ENCODE measurements at regions not wholly inside any gene's neighbourhood (a gene's known extent, or its start where the extent isn't known, plus 50 kb on each side); places are given as distances from the start of the nearest gene placed in this dataset.
"Not testable (repeated sequence)": the region's sequence is repeated elsewhere in the genome, so short reads cannot be mapped to it uniquely, and the experiment has no call there.

GRCh38 chr7:91398341-91398740 is 134.1 kb downstream of the FZD1 start:
- no peak overlapping the region for H3K4me3 ChIP-seq (ENCODE audit: insufficient read length, low read depth)
- H3K36me3 ChIP-seq (ENCODE audit: insufficient read depth, insufficient read length, low read length): no peaks in the 10 kb centered on the region
- peaks cover 5% of the 10 kb centered on the region; the same call in 1 of the 2 replicates for H3K9me3 ChIP-seq (ENCODE audit: insufficient read depth, low read length)
- H3K9ac ChIP-seq (ENCODE audit: insufficient read length, low read depth): no peak overlapping the region
- no peak for DNase-seq (ENCODE audit: low read depth, low spot score)
- H3K4me1 ChIP-seq (ENCODE audit: insufficient read depth, insufficient read length): no peaks in the 10 kb centered on the region
- TF ChIP-seq ZNF274 (IDR thresholded peaks at IDR 0.05; ENCODE audit: low read depth, low read length) (no peak), SUZ12 (IDR thresholded peaks at IDR 0.05; ENCODE audit: extremely low read depth, insufficient read depth, insufficient read length) (no peak), YY1 (IDR thresholded peaks at IDR 0.05; ENCODE audit: insufficient read depth, insufficient read length) (no peak)
- H3K27me3 ChIP-seq (ENCODE audit: insufficient read depth, insufficient read length): peaks cover 4% of the 10 kb centered on the region

- TF ChIP-seq SUZ12 (IDR thresholded peaks at IDR 0.05; ENCODE audit: extremely low read depth, insufficient read depth, insufficient read length) (no peak), ZNF274 (IDR thresholded peaks at IDR 0.05; ENCODE audit: low read depth, low read length) (no peak), YY1 (IDR thresholded peaks at IDR 0.05; ENCODE audit: insufficient read depth, insufficient read length) (no peak)
- no peak for DNase-seq (ENCODE audit: low read depth, low spot score)
These were observed 141.0 kb downstream of the FZD1 start for GRCh38 chr7:91405092-91405788.

GRCh38 chr7:91405873-91406272 is 141.6 kb downstream of the FZD1 start:
- not testable (repeated sequence) for H3K27me3 ChIP-seq (ENCODE audit: insufficient read depth, insufficient read length); H3K4me1 ChIP-seq (ENCODE audit: insufficient read depth, insufficient read length); DNase-seq (ENCODE audit: low read depth, low spot score); H3K4me3 ChIP-seq (ENCODE audit: insufficient read length, low read depth); H3K9ac ChIP-seq (ENCODE audit: insufficient read length, low read depth); H3K36me3 ChIP-seq (ENCODE audit: insufficient read depth, insufficient read length, low read length); H3K9me3 ChIP-seq (ENCODE audit: insufficient read depth, low read length)

More at GRCh38 chr7:91405092-91405788, 141.0 kb downstream of the FZD1 start:
- Histone ChIP-seq H3K36me3 (ENCODE audit: insufficient read depth, insufficient read length, low read length) (no peaks in the 10 kb centered on the region), H3K27me3 (ENCODE audit: insufficient read depth, insufficient read length) (no peaks in the 10 kb centered on the region), H3K4me1 (ENCODE audit: insufficient read depth, insufficient read length) (no peaks in the 10 kb centered on the region), H3K4me3 (ENCODE audit: insufficient read length, low read depth) (no peak overlapping the region), H3K9ac (ENCODE audit: insufficient read length, low read depth) (no peak overlapping the region), H3K9me3 (ENCODE audit: insufficient read depth, low read length) (no peaks in the 10 kb centered on the region)

GRCh38 chr7:91407942-91408341 is 143.7 kb downstream of the FZD1 start:
- no peak overlapping the region for H3K4me3 ChIP-seq (ENCODE audit: insufficient read length, low read depth)
- no peak overlapping the region for H3K9ac ChIP-seq (ENCODE audit: insufficient read length, low read depth)
- no peaks in the 10 kb centered on the region for H3K36me3 ChIP-seq (ENCODE audit: insufficient read depth, insufficient read length, low read length)
- DNase-seq (ENCODE audit: low read depth, low spot score): no peak
- no peaks in the 10 kb centered on the region for H3K4me1 ChIP-seq (ENCODE audit: insufficient read depth, insufficient read length)
- TF ChIP-seq SUZ12 (IDR thresholded peaks at IDR 0.05; ENCODE audit: extremely low read depth, insufficient read depth, insufficient read length) (no peak), YY1 (IDR thresholded peaks at IDR 0.05; ENCODE audit: insufficient read depth, insufficient read length) (no peak), ZNF274 (IDR thresholded peaks at IDR 0.05; ENCODE audit: low read depth, low read length) (no peak)
- H3K27me3 ChIP-seq (ENCODE audit: insufficient read depth, insufficient read length): no peaks in the 10 kb centered on the region
- H3K9me3 ChIP-seq (ENCODE audit: insufficient read depth, low read length): no peaks in the 10 kb centered on the region

GRCh38 chr7:91408388-91409154 is 144.3 kb downstream of the FZD1 start:
- no peaks in the 10 kb centered on the region for H3K9me3 ChIP-seq (ENCODE audit: insufficient read depth, low read length)
- no peaks in the 10 kb centered on the region for H3K4me1 ChIP-seq (ENCODE audit: insufficient read depth, insufficient read length)
- H3K36me3 ChIP-seq (ENCODE audit: insufficient read depth, insufficient read length, low read length): no peaks in the 10 kb centered on the region
- H3K4me3 ChIP-seq (ENCODE audit: insufficient read length, low read depth): no peak overlapping the region
- no peak for DNase-seq (ENCODE audit: low read depth, low spot score)
- H3K27me3 ChIP-seq (ENCODE audit: insufficient read depth, insufficient read length): no peaks in the 10 kb centered on the region
- no peak overlapping the region for H3K9ac ChIP-seq (ENCODE audit: insufficient read length, low read depth)
- TF ChIP-seq SUZ12 (IDR thresholded peaks at IDR 0.05; ENCODE audit: extremely low read depth, insufficient read depth, insufficient read length) (no peak), ZNF274 (IDR thresholded peaks at IDR 0.05; ENCODE audit: low read depth, low read length) (no peak), YY1 (IDR thresholded peaks at IDR 0.05; ENCODE audit: insufficient read depth, insufficient read length) (no peak)

- Histone ChIP-seq H3K36me3 (ENCODE audit: insufficient read depth, insufficient read length, low read length) (no peaks in the 10 kb centered on the region), H3K9ac (ENCODE audit: insufficient read length, low read depth) (no peak overlapping the region), H3K4me3 (ENCODE audit: insufficient read length, low read depth) (no peak overlapping the region), H3K27me3 (ENCODE audit: insufficient read depth, insufficient read length) (no peaks in the 10 kb centered on the region), H3K4me1 (ENCODE audit: insufficient read depth, insufficient read length) (no peaks in the 10 kb centered on the region), H3K9me3 (ENCODE audit: insufficient read depth, low read length) (no peaks in the 10 kb centered on the region)
- TF ChIP-seq SUZ12 (IDR thresholded peaks at IDR 0.05; ENCODE audit: extremely low read depth, insufficient read depth, insufficient read length): no peak
- TF ChIP-seq YY1 (IDR thresholded peaks at IDR 0.05; ENCODE audit: insufficient read depth, insufficient read length): no peak
- TF ChIP-seq ZNF274 (IDR thresholded peaks at IDR 0.05; ENCODE audit: low read depth, low read length): no peak
- no peak for DNase-seq (ENCODE audit: low read depth, low spot score)
These were observed 146.8 kb downstream of the FZD1 start for GRCh38 chr7:91411060-91411459.

GRCh38 chr7:91412298-91412697 is 148.1 kb downstream of the FZD1 start:
- Histone ChIP-seq H3K9ac (ENCODE audit: insufficient read length, low read depth) (no peak overlapping the region), H3K9me3 (ENCODE audit: insufficient read depth, low read length) (no peaks in the 10 kb centered on the region), H3K36me3 (ENCODE audit: insufficient read depth, insufficient read length, low read length) (no peaks in the 10 kb centered on the region), H3K4me3 (ENCODE audit: insufficient read length, low read depth) (no peak overlapping the region), H3K4me1 (ENCODE audit: insufficient read depth, insufficient read length) (no peaks in the 10 kb centered on the region), H3K27me3 (ENCODE audit: insufficient read depth, insufficient read length) (no peaks in the 10 kb centered on the region)
- no peak for DNase-seq (ENCODE audit: low read depth, low spot score)
- no peak for TF ChIP-seq ZNF274 (IDR thresholded peaks at IDR 0.05; ENCODE audit: low read depth, low read length)
- TF ChIP-seq SUZ12 (IDR thresholded peaks at IDR 0.05; ENCODE audit: extremely low read depth, insufficient read depth, insufficient read length): no peak
- no peak for TF ChIP-seq YY1 (IDR thresholded peaks at IDR 0.05; ENCODE audit: insufficient read depth, insufficient read length)
